Medulla oblongata (tissue), 1 donor: ENCODE measurements at regions not wholly inside any gene's neighbourhood (a gene's known extent, or its start where the extent isn't known, plus 50 kb on each side); places are given as distances from the start of the nearest gene placed in this dataset.
"Not testable (repeated sequence)": the region's sequence is repeated elsewhere in the genome, so short reads cannot be mapped to it uniquely, and the experiment has no call there.

Experiments
- DNase-seq: peaks from one replicate; pipeline ENCODE4 v3.0.0-alpha.2; 2015; ENCODE audit errors: extremely low spot score

- DNase-seq = not testable (repeated sequence)
Observed at GRCh38 chr10:33480417-33480816, 145.9 kb upstream of the NRP1 start.

- DNase-seq = no peak
Observed at GRCh38 chr10:33478675-33479125, 144.2 kb upstream of the NRP1 start.

DNA sequence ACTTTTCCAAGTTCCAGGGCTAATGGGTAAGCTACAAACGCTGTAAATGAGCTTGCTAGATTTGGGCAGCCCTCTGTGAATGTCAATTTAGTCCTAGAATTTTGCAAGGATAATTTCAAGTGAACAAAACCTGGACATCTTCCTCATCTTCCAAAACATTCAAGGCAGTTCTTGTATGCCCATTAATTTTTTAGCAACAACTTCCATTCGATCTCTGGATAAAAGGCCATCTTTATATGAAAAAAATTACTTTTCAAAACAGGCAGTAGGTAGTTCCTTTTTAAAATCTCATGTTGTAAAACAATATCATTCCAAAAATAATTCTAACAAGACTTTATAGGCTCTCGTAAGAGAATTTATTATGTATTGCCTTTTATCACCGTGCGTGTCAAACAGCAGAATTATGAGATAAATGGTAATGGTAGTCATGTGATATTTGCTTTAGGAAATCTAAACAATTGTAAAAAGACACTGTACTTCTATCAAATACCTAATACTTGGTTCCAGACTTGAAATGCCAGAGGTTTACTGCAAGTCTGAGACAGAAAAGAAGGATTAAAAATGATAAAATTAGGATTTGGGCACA lies 143.7 kb upstream of the NRP1 start:
- DNase-seq = no peak

- DNase-seq = no peak
Observed at GRCh38 chr10:33477291-33478088, 143.0 kb upstream of the NRP1 start.

GRCh38 chr10:33476757-33477273 lies 142.3 kb upstream of the NRP1 start:
- peak; percentile 37 for DNase-seq

- DNase-seq = no peak
Observed at GRCh38 chr10:33473688-33474087, 139.2 kb upstream of the NRP1 start.

- not testable (repeated sequence) for DNase-seq
Observed at GRCh38 chr10:33468006-33468405, 133.5 kb upstream of the NRP1 start.

DNA sequence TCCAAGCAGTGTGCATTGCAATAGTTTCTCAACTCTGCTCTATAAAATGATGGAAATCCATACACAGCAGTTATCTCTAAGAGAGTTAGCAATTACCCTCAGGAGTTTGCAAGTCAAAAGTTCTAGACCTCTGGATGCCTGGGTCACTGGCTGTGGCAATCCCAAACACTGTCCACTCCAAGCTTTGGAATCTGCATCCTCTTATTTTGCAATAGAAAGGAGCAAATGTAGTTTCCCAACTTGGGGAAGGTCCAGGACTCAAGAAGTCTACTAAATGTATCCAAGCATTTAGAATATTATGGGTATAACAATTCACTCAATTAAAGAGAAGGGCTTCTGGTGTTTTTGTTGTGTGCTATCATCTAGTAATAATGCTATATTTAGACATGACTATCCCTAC lies 131.3 kb upstream of the NRP1 start:
- no peak for DNase-seq

DNA sequence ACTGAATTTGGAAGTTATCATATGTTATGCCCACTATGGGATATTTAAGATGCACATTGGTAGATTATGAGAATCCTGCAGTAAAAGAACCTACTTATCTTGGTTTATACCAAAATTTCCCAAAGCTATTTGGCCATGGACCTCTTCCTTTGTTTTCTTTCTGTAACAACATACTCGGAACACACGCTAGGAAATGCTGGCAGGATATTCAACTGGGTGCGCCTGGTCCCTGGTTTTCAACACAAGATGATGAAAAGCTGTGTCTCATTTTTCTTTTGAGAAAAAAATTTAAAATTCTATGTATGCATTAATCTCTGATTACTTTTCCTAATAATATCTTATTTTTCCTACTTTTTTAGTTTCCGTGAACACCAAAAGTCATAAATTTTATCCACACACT lies 128.5 kb upstream of the NRP1 start:
- DNase-seq = no peak

DNA sequence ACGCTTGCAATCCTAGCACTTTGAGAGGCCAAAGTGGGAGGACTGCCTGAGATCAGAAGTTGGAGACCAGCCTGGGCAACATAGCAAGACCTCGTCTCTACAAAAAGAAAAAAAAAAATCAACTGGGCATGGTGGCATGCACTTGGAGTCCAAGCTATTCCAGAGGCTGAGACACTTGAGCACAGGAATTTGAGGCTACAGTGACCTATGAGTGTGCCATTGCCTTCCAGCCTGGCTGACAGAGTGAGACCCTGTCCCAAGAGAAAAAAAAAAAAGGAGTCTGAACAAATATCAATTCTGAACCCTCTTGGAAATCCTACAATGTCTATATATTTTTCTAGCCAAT lies 126.8 kb upstream of the NRP1 start:
- DNase-seq = peak; percentile 21

- peak; percentile 81 for DNase-seq
Observed at GRCh38 chr10:33460505-33461294, 126.2 kb upstream of the NRP1 start.

DNA sequence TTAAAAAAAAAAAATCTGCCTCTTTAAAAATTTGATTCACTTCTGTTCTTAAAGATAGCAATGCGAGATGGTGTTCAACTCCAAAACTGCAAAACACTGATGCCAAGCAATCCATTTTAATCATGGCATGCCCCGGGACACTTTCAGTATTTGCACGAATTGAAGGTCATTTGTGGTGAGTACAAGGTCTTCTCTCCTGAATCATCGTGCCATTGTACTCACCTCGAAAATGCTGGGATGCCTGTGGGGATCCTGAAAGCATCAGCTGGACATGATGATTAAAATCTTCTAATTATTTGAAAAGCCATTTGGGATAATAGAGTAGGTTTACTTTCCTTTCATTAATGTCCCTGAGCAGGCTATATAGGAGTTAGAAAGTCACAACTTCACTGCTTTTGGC lies 125.1 kb upstream of the NRP1 start:
- DNase-seq = no peak

GRCh38 chr10:33455029-33455428 lies 120.6 kb upstream of the NRP1 start:
- DNase-seq = no peak

GRCh38 chr10:33454554-33454953 lies 120.1 kb upstream of the NRP1 start:
- DNase-seq = no peak

GRCh38 chr10:33453081-33454025 lies 118.9 kb upstream of the NRP1 start:
- no peak for DNase-seq

DNA sequence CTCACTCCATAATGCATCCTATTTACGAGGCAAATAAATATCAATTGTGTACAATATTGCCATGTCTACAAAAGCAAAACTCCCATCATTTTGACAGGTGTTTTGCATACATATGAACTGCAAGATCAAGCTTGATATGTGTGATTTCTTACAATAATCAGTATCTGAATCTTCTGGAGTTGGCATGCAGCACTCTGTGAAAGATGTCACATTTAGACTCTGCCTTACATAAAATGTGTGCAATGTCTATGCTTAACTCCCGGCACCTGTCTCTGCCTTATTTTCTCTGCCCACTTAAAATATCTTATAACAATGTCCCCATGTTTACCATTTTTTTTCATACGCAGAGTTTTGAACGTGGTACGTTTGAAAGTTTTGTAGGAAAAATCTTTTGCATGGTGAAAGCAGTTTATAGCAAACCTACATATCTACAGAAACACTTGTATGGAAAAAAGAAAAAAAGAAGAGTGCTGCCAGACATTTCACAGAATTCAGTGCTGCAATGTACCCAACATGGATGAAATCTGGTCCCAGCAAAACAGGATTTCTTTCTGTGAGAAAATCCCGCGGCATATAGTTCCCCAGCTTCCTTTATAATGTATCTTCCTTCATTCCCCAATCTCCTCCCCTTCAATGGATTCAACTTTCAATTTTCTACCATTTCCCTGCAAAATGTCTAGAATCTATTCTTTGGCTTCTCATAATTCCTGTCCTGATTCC lies 114.1 kb upstream of the NRP1 start:
- DNase-seq = no peak

- no peak for DNase-seq
Observed at GRCh38 chr10:33441561-33441960, 107.1 kb upstream of the NRP1 start.

- DNase-seq = peak; percentile 35
Observed at GRCh38 chr10:33434933-33435332, 100.5 kb upstream of the NRP1 start.

DNA sequence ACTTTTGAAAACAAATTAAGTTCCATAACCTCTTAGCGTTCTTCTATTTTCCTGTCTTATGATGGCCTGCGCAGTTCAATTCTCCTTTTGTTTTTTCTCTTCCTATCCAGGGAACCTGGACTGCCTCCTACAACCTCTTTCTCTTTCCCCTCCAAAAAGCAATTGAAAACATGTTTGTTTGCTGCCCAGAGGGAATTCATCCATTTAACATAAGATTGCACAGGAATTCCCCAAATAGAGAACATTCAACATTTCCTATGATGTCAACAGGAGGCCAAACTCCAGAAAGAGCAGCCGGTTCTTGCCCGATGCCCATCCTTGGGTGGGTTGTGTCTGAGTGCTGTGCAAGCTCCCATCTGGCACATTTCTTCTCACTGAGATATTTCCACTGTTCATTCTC lies 94.2 kb upstream of the NRP1 start:
- no peak for DNase-seq

GRCh38 chr10:33423154-33423529 lies 88.7 kb upstream of the NRP1 start:
- no peak for DNase-seq
